CD4-positive, alpha-beta T cell treated with Interleukin-15 for 1 hour (primary cell): ENCODE measurements at regions not wholly inside any gene's neighbourhood (a gene's known extent, or its start where the extent isn't known, plus 50 kb on each side); places are given as distances from the start of the nearest gene placed in this dataset.
"Not testable (repeated sequence)": the region's sequence is repeated elsewhere in the genome, so short reads cannot be mapped to it uniquely, and the experiment has no call there.

ENCODE experiments used
- DNase-seq: peaks from one replicate; pipeline ENCODE4 v3.0.0-alpha.2; 2020

DNA sequence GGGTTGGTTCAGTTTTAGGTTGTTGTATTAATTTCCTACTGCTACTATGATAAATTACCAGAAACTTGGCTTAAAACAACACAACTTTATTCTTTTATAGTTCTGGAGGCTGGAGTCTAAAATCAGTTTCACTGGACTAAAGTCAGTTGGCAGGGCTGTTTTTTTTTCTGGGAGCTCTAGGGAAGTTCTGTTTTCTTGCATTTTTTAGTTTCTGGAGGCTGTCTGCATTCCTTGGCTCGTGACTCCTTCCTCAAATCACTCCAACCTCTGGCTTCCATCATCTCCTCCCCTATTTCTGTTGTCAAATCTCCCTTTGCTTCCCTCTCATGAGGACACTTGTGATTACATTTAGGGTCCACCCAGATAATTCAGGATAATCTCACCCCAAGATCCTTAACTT is 51.3 kb upstream of the SUB1 start:
- DNase-seq, result no peak

DNA sequence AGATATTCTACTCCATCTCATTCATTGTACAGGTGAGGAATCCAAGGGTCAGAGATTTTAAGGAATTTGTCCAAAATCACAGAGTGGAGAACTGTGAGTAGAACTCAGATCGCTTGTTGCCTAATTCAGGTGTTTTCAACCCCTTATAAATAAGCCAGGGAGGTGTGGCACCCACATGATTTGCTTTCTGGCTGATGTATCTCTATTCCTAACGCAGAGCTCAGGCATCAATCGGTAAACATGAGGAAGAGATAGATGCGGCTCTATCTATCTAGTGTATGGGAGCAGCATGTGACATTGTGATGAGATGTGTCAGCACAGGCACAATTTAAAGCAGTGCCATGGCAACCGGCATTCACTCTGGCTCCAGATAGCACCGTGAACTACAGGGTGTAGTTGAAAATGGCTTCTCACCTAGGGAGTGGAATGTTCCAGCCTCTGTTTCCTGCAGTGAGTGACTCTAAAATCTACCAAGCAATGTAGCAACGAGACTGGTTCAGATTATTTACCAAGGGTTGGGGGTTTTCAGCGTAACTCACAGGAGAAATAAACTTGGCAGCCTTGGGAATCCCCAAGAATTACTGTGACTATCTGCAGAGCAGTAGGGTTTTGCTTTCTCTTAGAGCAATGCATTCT is 53.4 kb upstream of the SUB1 start:
- peak; percentile 48 for DNase-seq

GRCh38 chr5:32527321-32527720 is 58.0 kb upstream of the SUB1 start:
- DNase-seq, result not testable (repeated sequence)

DNA sequence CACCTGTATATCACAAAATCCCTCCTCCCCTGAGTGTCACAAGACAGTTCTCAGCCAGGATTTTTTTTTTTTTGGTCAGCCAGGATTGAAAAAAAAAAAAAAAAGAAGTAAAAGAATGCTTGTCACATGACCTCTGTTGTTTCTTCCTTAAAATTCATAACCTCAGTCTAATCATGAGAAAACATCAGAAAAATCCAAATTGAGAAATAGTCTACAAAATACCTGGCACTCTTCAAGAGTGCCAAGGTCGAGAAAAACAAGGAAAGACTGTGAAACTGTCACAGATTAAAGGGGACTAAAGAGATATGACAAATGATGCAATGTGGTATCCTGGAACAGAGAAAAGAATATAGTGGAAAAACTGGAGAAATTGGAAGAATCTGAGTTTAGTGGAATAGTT is 58.5 kb upstream of the SUB1 start:
- no peak for DNase-seq

DNA sequence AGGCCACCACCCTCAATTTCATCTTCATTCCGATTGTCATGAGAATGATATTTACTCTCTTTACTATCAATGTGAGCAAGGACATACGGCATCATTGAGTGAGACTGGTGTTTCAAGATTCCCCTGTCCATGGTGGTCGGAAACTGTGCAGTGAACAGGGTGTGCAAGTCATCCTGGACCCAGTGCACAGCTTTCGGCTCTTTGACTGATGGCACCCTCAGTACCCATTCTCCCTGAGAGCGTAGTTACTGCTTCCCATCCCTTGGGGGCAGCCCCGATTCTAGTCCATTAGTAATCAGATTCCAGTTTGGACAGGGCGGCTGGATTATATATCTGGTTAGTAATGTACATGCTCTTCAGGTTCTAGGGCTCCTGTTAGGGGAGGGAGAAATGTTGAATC is 61.7 kb upstream of the SUB1 start:
- no peak for DNase-seq

GRCh38 chr5:32522429-32523143 is 62.8 kb upstream of the SUB1 start:
- DNase-seq, result peak; percentile 79

DNA sequence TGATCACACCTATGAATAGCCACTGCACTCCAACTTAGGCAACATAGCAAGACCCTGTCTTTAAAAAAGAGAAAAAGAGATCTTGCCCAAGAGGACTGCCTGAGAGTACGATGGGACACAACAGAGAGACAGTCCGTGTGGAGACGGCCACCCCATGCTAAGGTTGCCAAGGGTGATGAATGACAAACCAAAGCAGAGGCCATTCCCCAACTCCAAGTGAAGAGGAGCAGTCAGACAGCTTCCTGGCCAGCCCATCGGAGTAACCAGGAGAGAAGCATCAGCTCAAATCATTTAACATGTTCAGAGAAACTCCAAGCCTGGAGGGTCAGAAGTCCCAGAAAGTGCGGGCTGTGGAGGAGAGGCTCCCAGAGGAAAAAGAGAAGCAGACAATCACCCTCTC is 63.9 kb upstream of the SUB1 start:
- DNase-seq, result no peak

DNA sequence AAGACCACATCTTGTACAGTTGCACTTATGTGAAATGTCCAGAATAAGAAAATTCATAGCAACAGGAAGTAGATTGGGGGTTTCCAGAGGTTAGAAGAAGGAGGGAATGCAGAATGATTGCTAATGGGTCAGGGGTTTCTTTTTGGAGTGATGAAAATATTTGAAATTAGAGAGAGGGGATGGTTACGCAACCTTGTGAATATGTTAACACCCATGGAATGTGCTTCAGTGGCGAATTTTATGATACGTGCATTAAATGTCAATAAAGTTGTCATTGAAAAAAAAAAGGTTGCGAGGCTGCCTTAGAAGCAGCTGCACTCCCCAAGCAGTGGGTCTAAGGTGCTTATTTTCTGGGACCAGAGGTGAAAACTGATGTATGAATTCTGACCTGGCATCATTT is 64.4 kb upstream of the SUB1 start:
- DNase-seq, result no peak

DNA sequence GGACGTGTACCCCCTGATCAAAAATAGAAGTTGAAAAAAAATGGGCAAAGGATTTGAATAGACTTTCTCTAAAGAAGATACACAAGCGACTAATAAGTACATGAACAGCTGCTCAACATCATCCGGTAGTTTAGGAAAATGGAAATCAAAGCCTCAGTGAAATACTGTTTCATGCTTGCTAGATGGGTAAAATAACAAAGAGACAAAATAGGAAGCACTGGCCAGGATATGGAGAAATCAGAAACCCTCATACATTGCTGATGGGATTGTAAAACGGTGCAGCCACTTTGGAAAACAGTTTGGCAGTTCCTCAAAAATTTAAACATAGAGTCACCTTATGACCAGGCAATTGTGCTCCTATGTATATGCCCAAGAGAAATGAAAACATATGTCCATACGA is 65.0 kb upstream of the SUB1 start:
- no peak for DNase-seq

DNA sequence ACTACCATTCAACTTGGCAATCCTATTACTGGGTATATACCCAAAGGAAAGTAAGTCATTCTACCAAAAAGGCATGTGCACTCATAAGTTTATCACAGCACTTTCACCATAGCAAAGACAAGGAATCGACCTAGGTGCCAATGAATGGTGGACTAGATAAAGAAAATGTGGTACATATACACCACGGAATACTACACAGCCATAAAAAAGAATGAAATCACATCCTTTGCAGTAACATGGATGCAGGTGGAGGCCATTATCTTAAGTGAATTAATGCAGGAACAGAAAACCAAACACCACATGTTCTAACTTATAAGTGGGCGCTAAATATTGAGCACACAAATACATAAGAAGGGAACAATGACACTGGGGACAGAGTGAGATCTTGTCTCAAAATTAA is 65.8 kb upstream of the SUB1 start:
- no peak for DNase-seq

GRCh38 chr5:32514806-32515205 is 70.3 kb upstream of the ZFR start:
- no peak for DNase-seq

DNA sequence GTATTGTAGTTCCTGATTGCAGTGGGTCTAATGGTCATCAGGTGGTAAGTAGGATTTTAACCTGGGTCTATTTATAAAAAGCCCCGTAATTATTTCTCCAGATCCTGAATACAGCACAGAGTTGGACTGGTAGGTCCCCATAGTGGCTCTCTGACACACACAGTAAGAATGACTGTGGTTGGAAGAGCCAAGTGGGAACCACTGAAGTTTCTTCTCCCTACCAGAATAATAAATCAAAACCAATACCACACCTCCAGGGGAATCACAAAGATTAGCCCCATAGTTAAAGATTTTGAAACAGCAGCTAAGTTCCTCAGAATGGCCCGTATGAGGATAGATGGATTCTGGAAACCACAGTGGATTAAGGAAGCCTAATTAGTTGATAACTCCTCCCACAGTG is 68.4 kb upstream of the ZFR start:
- DNase-seq, result no peak

DNA sequence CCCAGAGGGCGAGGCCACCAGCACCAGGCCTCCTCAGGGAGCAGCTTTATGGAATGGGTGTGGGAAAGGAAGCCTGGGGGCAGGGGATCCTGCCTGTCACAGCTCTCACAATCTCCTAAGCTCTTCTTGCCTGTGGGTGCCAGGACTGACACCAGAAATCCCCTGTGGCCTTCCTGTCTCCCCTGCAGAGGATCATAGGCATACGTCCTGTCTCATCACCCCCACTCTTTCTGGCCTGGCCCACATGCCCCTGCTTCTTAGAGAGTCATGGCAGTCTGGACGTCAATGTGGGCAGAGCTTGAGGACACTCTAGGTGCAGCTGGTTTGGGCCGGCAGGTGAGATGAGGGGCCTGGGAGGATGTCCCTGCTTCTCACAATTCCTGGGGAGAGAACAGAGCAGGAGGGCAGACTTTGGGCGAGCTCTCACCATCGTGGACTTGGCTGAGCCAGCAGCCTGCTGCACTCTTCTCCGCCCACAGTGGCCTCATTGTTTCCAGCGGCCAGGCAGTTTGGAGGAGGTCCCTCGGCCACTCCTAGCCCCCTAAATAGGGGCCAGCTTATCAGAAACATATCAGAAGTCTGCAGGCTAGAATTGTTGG is 67.3 kb upstream of the ZFR start:
- DNase-seq, result no peak

DNA sequence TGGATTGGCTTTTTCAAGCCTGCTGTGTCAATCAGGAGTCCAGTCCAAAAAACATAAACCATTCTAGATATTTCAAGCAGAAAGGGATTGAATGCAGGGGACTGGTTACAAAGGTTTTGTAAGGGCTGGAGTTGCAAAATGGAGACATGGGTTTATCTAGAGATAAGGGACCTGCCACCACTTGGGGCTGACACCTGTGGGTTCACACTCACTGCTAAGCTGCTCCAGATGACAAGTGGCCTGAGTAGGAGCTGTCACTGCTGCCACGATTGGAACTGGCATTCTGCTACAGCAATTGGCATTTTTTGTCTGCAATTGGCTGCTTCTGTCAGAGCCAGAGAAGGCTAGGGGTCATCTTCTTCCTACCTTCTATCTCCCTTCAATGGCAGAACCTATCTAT is 66.3 kb upstream of the ZFR start:
- no peak for DNase-seq

GRCh38 chr5:32508806-32509805 is 64.6 kb upstream of the ZFR start:
- no peak for DNase-seq

DNA sequence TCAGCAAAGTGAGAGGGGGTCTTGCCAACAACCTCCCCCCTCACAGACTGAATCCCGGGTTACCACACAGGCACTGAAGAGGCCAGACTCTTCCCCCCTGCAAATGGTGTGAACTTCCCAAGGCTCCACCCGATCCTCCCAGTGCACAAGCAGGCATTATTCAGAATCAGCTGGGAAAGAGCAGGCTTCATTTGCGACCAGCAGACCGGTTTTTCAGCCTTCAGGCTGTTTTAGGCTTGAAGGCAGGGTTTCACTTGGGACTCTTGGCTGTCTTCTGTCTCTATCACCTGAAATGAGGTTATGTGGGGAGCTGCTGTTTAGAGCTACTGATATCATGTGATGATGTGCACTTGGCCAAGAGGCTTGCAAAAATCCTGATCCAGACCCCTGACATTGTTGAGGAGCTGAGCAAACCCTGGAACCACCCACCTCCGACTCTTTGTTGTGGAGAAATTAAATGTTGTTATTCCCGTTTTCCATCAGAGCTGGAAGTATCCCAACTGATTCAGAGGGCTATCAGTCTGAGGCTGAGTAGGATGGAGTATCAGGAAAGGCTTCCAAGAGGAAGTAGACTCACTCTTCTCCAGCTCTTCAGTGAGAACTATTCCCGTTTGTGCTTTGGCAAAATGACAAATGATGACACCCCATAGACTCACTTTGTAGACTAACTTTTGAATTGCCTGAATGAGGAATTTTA is 63.3 kb upstream of the ZFR start:
- DNase-seq, result no peak

DNA sequence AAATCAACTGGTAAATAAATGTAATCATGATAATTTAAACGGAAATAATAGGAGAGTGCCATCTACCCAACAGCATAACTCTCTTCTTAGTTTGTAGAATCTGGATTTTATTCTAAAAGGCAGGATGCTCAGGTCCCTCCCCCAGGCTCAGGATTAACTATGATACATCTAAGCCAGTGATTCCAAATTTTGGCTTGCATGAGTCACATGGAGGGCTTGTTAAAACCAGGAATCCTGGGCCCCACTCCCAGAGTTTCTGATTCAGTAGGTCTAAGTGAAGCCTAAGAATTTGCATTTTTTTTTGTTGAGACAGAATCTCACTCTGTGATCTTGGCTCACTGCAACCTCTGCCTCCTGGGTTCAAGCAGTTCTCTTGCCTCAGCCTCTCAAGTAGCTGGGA is 62.3 kb upstream of the ZFR start:
- DNase-seq, result no peak

GRCh38 chr5:32506201-32506661 is 61.7 kb upstream of the ZFR start:
- no peak for DNase-seq

GRCh38 chr5:32505756-32506155 is 61.2 kb upstream of the ZFR start:
- no peak for DNase-seq

GRCh38 chr5:32504989-32505596 is 60.6 kb upstream of the ZFR start:
- no peak for DNase-seq

DNA sequence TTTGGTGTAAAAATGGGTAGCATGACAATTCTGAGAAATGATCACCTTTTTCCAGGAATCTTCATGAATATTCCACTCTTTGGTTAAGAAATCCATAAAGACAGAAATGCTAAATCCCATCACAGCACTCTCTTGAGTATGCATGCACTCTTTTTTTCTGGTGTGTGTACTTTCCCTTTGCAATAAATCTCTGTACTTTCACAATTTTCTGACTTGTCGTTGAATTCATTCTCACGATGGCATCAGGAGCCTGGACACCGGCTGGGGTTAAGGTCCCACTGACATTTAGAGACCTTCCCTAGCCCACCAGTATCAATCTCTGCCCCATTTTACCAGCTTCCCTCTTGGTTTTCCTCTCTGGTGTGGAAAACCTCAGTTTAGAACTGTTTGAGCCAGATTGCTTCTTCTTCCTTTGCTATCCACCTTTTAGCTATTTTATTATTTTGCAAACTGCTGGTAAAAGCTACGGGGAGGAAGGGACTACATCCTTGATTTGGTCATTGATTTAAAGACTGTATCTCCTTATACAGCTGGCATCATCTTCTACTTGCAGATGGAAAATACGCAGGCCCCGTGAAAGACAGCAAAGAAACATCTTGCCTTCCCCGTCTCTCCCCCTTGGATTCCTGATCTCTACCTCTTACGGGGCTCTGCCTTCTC is 59.9 kb upstream of the ZFR start:
- DNase-seq, result no peak

GRCh38 chr5:32503261-32503660 is 58.7 kb upstream of the ZFR start:
- DNase-seq, result no peak
